Neural cell (in vitro differentiated cells): ENCODE measurements at regions not wholly inside any gene's neighbourhood (a gene's known extent, or its start where the extent isn't known, plus 50 kb on each side); places are given as distances from the start of the nearest gene placed in this dataset.

ENCODE experiments used
- H2AFZ ChIP-seq: fragments of 200-600, 300-800 bp; sonication (generic), shearing (Covaris generic); 2 replicates; pipeline ENCODE4 v1.6.0; 2014; ENCODE audit warnings: low read depth, mild to moderate bottlenecking, antibody characterized with exemption, low read length, moderate library complexity
- H3F3A ChIP-seq: fragments of 200-600 bp; shearing (Covaris generic); 2 replicates; pipeline ENCODE4 v1.6.1; 2016; ENCODE audit warnings: mild to moderate bottlenecking, moderate library complexity, mixed read lengths, antibody characterized with exemption, low read length; ENCODE audit not compliant: insufficient read depth, poor library complexity, severe bottlenecking
- H3K27ac ChIP-seq: fragments of 200-600, 300-800 bp; sonication (generic), shearing (Covaris generic); 2 replicates; pipeline ENCODE4 v1.5.1; 2014; ENCODE audit warnings: mild to moderate bottlenecking, low read length, moderate library complexity
- H3K27me3 ChIP-seq: fragments of 300-800, 200-600 bp; sonication (generic), shearing (Covaris generic); 2 replicates; pipeline ENCODE4 v1.6.0; 2014; ENCODE audit warnings: mild to moderate bottlenecking, low read depth, low read length, moderate library complexity; ENCODE audit not compliant: insufficient read depth
- H3K36me3 ChIP-seq: fragments of 300-800, 200-600 bp; sonication (generic), shearing (Covaris generic); 2 replicates; pipeline ENCODE4 v1.5.1; 2014; ENCODE audit warnings: mild to moderate bottlenecking, antibody characterized with exemption, low read length, moderate library complexity; ENCODE audit not compliant: insufficient read depth
- H3K4me2 ChIP-seq: fragments of 300-800, 200-600 bp; sonication (generic), shearing (Covaris generic); 2 replicates; pipeline ENCODE4 v1.6.0; 2014; ENCODE audit warnings: mild to moderate bottlenecking, low read length
- H3K4me3 ChIP-seq: fragments of 300-800, 200-600 bp; sonication (generic), shearing (Covaris generic); 2 replicates; pipeline ENCODE4 v1.5.1; 2014; ENCODE audit warnings: mild to moderate bottlenecking, low read length, moderate library complexity
- H3K79me2 ChIP-seq: fragments of 200-600 bp; shearing (Covaris generic); replicated peaks from 2 replicates; pipeline ENCODE4 v1.6.0; 2014; ENCODE audit warnings: mild to moderate bottlenecking, low read length, moderate library complexity; ENCODE audit not compliant: insufficient read depth
- H3K9ac ChIP-seq: fragments of 300-800, 200-600 bp; sonication (generic), shearing (Covaris generic); 2 replicates; pipeline ENCODE4 v1.6.1; 2016; ENCODE audit warnings: mild to moderate bottlenecking, low read length, mixed read lengths
- H3K9me2 ChIP-seq: fragments of 200-600 bp; shearing (Covaris generic); 2 replicates; pipeline ENCODE4 v1.6.1; 2016; ENCODE audit warnings: mild to moderate bottlenecking, low read length, mixed read lengths; ENCODE audit not compliant: insufficient read depth
- H3K9me3 ChIP-seq: fragments of 200-600, 300-800 bp; sonication (generic), shearing (Covaris generic); 2 replicates; pipeline ENCODE4 v1.6.1; 2016; ENCODE audit warnings: mild to moderate bottlenecking, mixed run types, low read length, moderate library complexity, mixed read lengths
- H4K20me1 ChIP-seq: fragments of 200-600 bp; shearing (Covaris generic); 2 replicates; pipeline ENCODE4 v1.6.1; 2016; ENCODE audit warnings: mild to moderate bottlenecking, mixed run types; ENCODE audit not compliant: insufficient read depth
- CTCF ChIP-seq: fragments of 450-650 bp; IDR thresholded peaks from 2 replicates; pipeline ENCODE4 v1.5.1; 2014; ENCODE audit warnings: antibody characterized with exemption, mild to moderate bottlenecking, moderate library complexity; ENCODE audit not compliant: poor library complexity, severe bottlenecking
- EP300 ChIP-seq: fragments of 450-650 bp; conservative IDR thresholded peaks from 2 replicates; pipeline ENCODE4 v1.6.1; 2014; ENCODE audit warnings: antibody characterized with exemption, mild to moderate bottlenecking, moderate library complexity; ENCODE audit not compliant: poor library complexity, severe bottlenecking
- EZH2 ChIP-seq: fragments of 200-600, 300-800 bp; shearing (Covaris generic), sonication (generic); IDR thresholded peaks from 2 replicates; pipeline ENCODE4 v1.6.1; 2014; ENCODE audit warnings: antibody characterized with exemption, low read length, borderline replicate concordance, mild to moderate bottlenecking; ENCODE audit not compliant: insufficient read depth, poor library complexity, severe bottlenecking
- MXI1 ChIP-seq: fragments of 450-650 bp; conservative IDR thresholded peaks from 2 replicates; pipeline ENCODE4 v1.6.1; 2014; ENCODE audit warnings: antibody characterized with exemption, mild to moderate bottlenecking; ENCODE audit not compliant: poor library complexity, severe bottlenecking
- POLR2AphosphoS5 ChIP-seq: IDR thresholded peaks from 2 replicates; pipeline ENCODE4 v1.6.1; 2012
- RAD21 ChIP-seq: fragments of 450-650 bp; conservative IDR thresholded peaks from 2 replicates; pipeline ENCODE4 v1.6.1; 2014; ENCODE audit warnings: antibody characterized with exemption, mild to moderate bottlenecking, moderate library complexity
- REST ChIP-seq: IDR thresholded peaks from 2 replicates; pipeline ENCODE4 v1.6.1; 2012; ENCODE audit warnings: borderline replicate concordance
- SMC3 ChIP-seq: fragments of 450-650 bp; conservative IDR thresholded peaks from 2 replicates; pipeline ENCODE4 v1.6.1; 2014; ENCODE audit warnings: antibody characterized with exemption, mild to moderate bottlenecking, moderate library complexity; ENCODE audit not compliant: poor library complexity
- TAF1 ChIP-seq: IDR thresholded peaks from 2 replicates; pipeline ENCODE4 v1.6.1; 2012; ENCODE audit warnings: low read depth

GRCh38 chr2:239587311-239587731, 186.5 kb upstream of the HDAC4 start:
- no peak overlapping the region for H3K9ac ChIP-seq
- H3K9me3 ChIP-seq: no peaks in the 10 kb centered on the region
- no peak overlapping the region for H2AFZ ChIP-seq
- H3K27me3 ChIP-seq: no peaks in the 10 kb centered on the region
- no peaks in the 10 kb centered on the region for H3K9me2 ChIP-seq
- no peak overlapping the region for H3K27ac ChIP-seq
- TF ChIP-seq RAD21: no peak
- no peak for TF ChIP-seq EZH2
- no peak for TF ChIP-seq EP300
- no peak for TF ChIP-seq TAF1
- TF ChIP-seq REST: no peak
- no peak for TF ChIP-seq SMC3
- no peak for TF ChIP-seq POLR2AphosphoS5
- no peak overlapping the region for H3K4me2 ChIP-seq
- H3K79me2 ChIP-seq: no peaks in the 10 kb centered on the region
- no peaks in the 10 kb centered on the region for H3K36me3 ChIP-seq
- no peak overlapping the region for H3K4me3 ChIP-seq
- no peaks in the 10 kb centered on the region for H3F3A ChIP-seq
- H4K20me1 ChIP-seq: no peaks in the 10 kb centered on the region

- H3K79me2 ChIP-seq: no peaks in the 10 kb centered on the region
Measured at GRCh38 chr2:239586651-239587310, 186.0 kb upstream of the HDAC4 start.

More at GRCh38 chr2:239586651-239587310, 186.0 kb upstream of the HDAC4 start:
- no peaks in the 10 kb centered on the region for H3K27me3 ChIP-seq
- no peaks in the 10 kb centered on the region for H3K9me2 ChIP-seq
- TF ChIP-seq SMC3 (no peak), RAD21 (no peak), POLR2AphosphoS5 (no peak), CTCF (no peak), REST (no peak), EZH2 (no peak), MXI1 (no peak), TAF1 (no peak), EP300 (no peak)
- no peaks in the 10 kb centered on the region for H4K20me1 ChIP-seq
- no peak overlapping the region for H3K9ac ChIP-seq
- H3K9me3 ChIP-seq: no peaks in the 10 kb centered on the region
- H2AFZ ChIP-seq: no peak overlapping the region
- no peaks in the 10 kb centered on the region for H3F3A ChIP-seq
- H3K4me2 ChIP-seq: no peak overlapping the region
- no peak overlapping the region for H3K27ac ChIP-seq
- H3K4me3 ChIP-seq: no peak overlapping the region
- H3K36me3 ChIP-seq: no peaks in the 10 kb centered on the region
